ENCODE measurements at regions not wholly inside any gene's neighbourhood (a gene's known extent, or its start where the extent isn't known, plus 50 kb on each side); places are given as distances from the start of the nearest gene placed in this dataset.

DNA sequence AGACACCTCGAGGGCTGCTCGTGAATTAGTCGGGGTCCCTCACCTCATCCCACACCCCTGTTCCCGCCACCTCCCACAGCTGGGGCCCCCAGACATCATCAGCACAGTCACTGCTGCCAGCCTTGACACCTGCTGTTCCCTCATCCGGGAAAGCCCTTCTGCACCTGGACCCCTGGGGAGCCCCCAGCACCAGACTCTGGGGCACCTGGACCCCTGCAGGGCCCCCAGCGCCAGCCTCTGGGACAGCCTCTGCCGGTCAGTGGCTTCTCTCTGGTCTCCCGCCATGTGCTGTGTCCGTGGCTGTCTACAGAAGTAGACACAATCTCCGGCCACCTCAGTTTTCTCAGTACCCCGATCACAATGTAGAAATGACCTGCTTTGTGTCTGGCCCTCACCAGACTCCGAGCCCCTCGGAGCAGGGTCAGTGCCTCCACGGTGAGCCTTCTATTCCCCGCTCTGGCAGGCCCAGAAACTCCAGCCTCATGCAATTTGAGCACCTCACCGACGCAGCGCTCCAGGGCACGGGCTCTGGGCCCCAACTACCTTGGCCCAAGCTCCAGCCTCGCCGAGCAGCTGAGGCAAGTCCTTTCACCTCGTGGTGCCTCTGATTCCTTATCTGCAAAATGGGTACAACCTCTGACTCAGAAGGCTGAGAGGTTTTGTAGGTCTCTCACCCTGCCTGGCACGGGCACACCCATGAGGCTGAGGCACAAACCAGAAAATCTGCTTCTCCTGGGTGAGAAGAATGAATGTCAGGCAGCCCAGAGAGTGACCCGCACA lies 84.7 kb downstream of the RIPK4 start:
- no peak for TF ChIP-seq CTCF (IDR thresholded peaks at IDR 0.05)
- no peak for TF ChIP-seq POLR2AphosphoS5 (IDR thresholded peaks at IDR 0.05)
- no peak for TF ChIP-seq POLR2A (IDR thresholded peaks at IDR 0.05)
